ENCODE measurements at regions not wholly inside any gene's neighbourhood (a gene's known extent, or its start where the extent isn't known, plus 50 kb on each side); places are given as distances from the start of the nearest gene placed in this dataset.

DNA sequence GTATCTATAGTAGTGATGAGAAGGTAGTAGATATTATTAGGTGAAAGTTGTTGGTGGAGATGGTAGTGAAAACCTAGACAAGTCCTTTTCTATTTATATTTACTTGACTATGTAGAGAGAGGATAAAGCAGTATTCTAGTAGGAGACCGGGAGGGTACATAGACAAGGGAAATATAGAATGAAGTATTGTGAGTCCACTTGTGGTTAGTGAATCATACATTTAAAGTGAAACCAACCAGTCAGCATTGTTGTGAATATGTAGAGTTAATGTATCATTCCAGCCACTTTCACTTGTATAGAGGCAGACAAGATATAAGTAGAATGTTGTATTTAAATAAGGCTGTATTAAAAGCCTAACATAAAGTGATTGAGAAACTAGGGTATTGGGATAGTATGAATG is 1711.3 kb upstream of the ACO1 start:
- Histone ChIP-seq H3K36me3 (no peaks in the 10 kb centered on the region), H3K27ac (no peak overlapping the region), H3K9me3 (no peaks in the 10 kb centered on the region), H3K27me3 (replicated peaks; ENCODE audit: insufficient read depth) (no peaks in the 10 kb centered on the region), H3K4me3 (no peak overlapping the region), H3K4me1 (replicated peaks) (no peaks in the 10 kb centered on the region)
- WGBS = 100% methylated on average over 1 of the region's 1 CpG
- TF ChIP-seq, protein P1, sequence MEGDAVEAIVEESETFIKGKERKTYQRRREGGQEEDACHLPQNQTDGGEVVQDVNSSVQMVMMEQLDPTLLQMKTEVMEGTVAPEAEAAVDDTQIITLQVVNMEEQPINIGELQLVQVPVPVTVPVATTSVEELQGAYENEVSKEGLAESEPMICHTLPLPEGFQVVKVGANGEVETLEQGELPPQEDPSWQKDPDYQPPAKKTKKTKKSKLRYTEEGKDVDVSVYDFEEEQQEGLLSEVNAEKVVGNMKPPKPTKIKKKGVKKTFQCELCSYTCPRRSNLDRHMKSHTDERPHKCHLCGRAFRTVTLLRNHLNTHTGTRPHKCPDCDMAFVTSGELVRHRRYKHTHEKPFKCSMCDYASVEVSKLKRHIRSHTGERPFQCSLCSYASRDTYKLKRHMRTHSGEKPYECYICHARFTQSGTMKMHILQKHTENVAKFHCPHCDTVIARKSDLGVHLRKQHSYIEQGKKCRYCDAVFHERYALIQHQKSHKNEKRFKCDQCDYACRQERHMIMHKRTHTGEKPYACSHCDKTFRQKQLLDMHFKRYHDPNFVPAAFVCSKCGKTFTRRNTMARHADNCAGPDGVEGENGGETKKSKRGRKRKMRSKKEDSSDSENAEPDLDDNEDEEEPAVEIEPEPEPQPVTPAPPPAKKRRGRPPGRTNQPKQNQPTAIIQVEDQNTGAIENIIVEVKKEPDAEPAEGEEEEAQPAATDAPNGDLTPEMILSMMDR (IDR thresholded peaks at IDR 0.05) = no peak
- no peak for TF ChIP-seq POLR2AphosphoS5 (IDR thresholded peaks at IDR 0.05)
- no peak for TF ChIP-seq POLR2A (IDR thresholded peaks at IDR 0.05)
- no peak for DNase-seq (ENCODE audit: low spot score)
- intact Hi-C loops (cut with DNase I) = no loop called here

DNA sequence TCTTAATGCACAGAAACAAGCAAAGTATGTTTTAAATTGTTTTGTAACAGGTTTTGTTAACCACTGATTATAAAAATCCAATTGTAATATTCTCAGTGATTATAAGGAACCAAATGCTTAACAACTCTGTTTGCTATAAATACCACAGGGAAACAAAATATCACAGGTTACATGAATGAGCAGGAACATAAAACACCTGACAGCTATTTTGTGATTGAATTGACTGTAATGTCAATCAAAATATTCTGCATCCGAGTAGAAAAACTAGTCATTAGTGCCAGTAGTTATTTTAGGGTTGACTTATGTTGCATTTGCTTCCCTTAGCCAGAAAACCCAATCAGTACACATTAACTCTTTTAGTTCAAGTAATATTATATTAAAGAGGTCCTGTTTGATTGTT is 1707.8 kb upstream of the ACO1 start:
- no peak overlapping the region for H3K4me3 ChIP-seq
- H3K9me3 ChIP-seq = no peaks in the 10 kb centered on the region
- 34% methylated on average over 1 of the region's 1 CpG for WGBS

DNA sequence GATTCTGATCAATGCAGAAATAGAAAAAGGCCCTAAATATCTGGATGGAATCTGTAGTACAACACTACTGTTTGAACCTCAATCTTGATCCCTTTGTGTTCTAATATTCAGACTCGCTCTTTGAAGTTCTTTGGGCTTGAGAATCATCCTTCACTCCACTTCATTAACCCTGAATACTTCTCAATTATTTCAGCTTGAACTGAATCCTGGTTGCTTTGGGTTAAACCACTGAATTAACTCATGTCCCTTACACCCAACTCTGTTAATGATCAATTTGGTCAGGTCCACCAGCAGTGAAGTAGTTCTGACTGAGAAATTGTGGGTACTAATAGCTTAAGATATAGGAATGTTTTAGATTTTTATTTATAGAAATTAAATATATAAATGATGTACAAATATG is 1707.2 kb upstream of the ACO1 start:
- intact Hi-C loops (cut with DNase I) = no loop called here
- WGBS = 90% methylated on average over 1 of the region's 1 CpG
- TF ChIP-seq POLR2AphosphoS5 (IDR thresholded peaks at IDR 0.05) (no peak), POLR2A (IDR thresholded peaks at IDR 0.05) (no peak)
- TF ChIP-seq, protein P1 (IDR thresholded peaks at IDR 0.05) = no peak
- Histone ChIP-seq H3K36me3 (no peaks in the 10 kb centered on the region), H3K4me1 (replicated peaks) (no peaks in the 10 kb centered on the region), H3K27ac (no peak overlapping the region), H3K27me3 (replicated peaks; ENCODE audit: insufficient read depth) (no peaks in the 10 kb centered on the region), H3K9me3 (no peaks in the 10 kb centered on the region), H3K4me3 (no peak overlapping the region)
- DNase-seq (ENCODE audit: low spot score) = no peak

More for the DNA sequence above, 1707.8 kb upstream of the ACO1 start:
- Histone ChIP-seq H3K36me3 (no peaks in the 10 kb centered on the region), H3K4me1 (replicated peaks) (no peaks in the 10 kb centered on the region), H3K27ac (no peak overlapping the region), H3K27me3 (replicated peaks; ENCODE audit: insufficient read depth) (no peaks in the 10 kb centered on the region)
- TF ChIP-seq, protein P1 (IDR thresholded peaks at IDR 0.05) = no peak
- TF ChIP-seq POLR2A (IDR thresholded peaks at IDR 0.05) = no peak
- no peak for TF ChIP-seq POLR2AphosphoS5 (IDR thresholded peaks at IDR 0.05)
- DNase-seq (ENCODE audit: low spot score) = no peak
- intact Hi-C loops (cut with DNase I) = no loop called here

DNA sequence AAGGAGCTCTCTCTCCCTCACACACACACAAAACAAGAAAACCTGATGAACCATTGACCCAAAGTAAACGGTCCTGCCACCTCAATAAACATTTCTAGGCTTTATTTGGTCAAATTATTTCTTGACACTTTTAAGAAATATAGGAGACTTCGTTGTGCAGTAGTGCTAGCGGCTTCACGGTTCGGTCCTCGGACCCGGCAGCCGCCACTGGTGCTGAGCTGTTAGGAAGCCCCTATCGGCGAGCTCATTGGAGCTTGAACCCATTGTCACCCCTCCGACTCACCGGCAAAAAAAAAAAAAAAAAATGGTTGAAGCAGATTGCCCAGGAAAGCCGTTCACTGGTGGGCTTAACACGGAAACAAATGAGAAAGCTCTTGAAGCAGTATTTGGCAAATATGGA is 1695.6 kb upstream of the ACO1 start:
- no peak for DNase-seq (ENCODE audit: low spot score)
- no peaks in the 10 kb centered on the region for H3K27me3 ChIP-seq (replicated peaks; ENCODE audit: insufficient read depth)
- intact Hi-C loops (cut with DNase I) = no loop called here
- no peaks in the 10 kb centered on the region for H3K9me3 ChIP-seq
- TF ChIP-seq POLR2A (IDR thresholded peaks at IDR 0.05) = no peak
- no peak for TF ChIP-seq POLR2AphosphoS5 (IDR thresholded peaks at IDR 0.05)
- TF ChIP-seq, protein P1 (IDR thresholded peaks at IDR 0.05) = no peak
- 87% methylated on average over 14 of the region's 14 CpGs for WGBS
- no peaks in the 10 kb centered on the region for H3K36me3 ChIP-seq
- H3K4me3 ChIP-seq = no peak overlapping the region
- no peak overlapping the region for H3K27ac ChIP-seq
- no peaks in the 10 kb centered on the region for H3K4me1 ChIP-seq (replicated peaks)

DNA sequence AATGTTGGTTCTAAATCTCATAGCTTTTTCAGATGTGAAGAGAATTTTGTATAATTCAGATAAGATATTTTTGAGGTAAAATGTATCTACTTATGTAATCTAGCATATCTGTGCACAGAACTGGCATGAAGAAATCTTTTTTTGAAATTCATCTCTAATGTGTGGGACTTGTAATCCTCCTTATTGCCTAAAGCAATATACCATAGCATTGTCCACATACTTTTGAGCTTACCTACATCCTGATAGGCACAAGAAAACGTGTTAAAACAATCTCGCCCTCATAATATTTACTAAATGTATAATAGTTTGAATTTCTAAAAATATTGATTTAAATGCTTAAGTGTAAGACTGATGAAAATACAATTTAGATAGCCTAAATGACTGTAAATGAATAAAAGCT is 1686.5 kb upstream of the ACO1 start:
- TF ChIP-seq POLR2AphosphoS5 (IDR thresholded peaks at IDR 0.05) = no peak
- TF ChIP-seq, protein P1 (IDR thresholded peaks at IDR 0.05) = no peak
- TF ChIP-seq POLR2A (IDR thresholded peaks at IDR 0.05) = no peak
- Histone ChIP-seq H3K4me1 (replicated peaks) (no peaks in the 10 kb centered on the region), H3K36me3 (no peaks in the 10 kb centered on the region), H3K27me3 (replicated peaks; ENCODE audit: insufficient read depth) (no peaks in the 10 kb centered on the region), H3K27ac (no peak overlapping the region), H3K9me3 (no peaks in the 10 kb centered on the region), H3K4me3 (no peak overlapping the region)
- 72% methylated on average over 2 of the region's 2 CpGs for WGBS
- DNase-seq (ENCODE audit: low spot score) = no peak
- intact Hi-C loops (cut with DNase I) = no loop called here

Data from prostate gland (tissue), 2 donors.